K562 (cell line): ENCODE measurements at regions not wholly inside any gene's neighbourhood (a gene's known extent, or its start where the extent isn't known, plus 50 kb on each side); places are given as distances from the start of the nearest gene placed in this dataset.

ENCODE experiments used
- ATAC-seq: fragments of 200-7000 bp; cut with Tn5 transposase; 3 replicates; pipeline ENCODE4 v1.9.1; 2020; ENCODE audit warnings: moderate library complexity
- BruUV-seq: library from RNA; stranded (reverse); fragments of 400-500 nt; replicated peaks from 2 replicates; lab custom pipeline; 2021; lab: Mats Ljungman, UMichigan
- CTCF ChIA-PET: fragments of 300-600 bp; formaldehyde crosslinking; extraction: SDS; loops from one replicate; lab custom pipeline; 2021; ENCODE audit warnings: low intra/inter-chr PET ratio; lab: Yijun Ruan, JAX
- POLR2A ChIA-PET: fragments of 300-600, 350-650 bp; sonication (Branson Sonifier 250); formaldehyde crosslinking; extraction: SDS; loops from one replicate; lab custom pipeline; 2021; ENCODE audit warnings: antibody characterized with exemption, inconsistent platforms; lab: Yijun Ruan, JAX
- DNase-seq, 4 experiments: peaks; one replicate each; pipeline versions ENCODE4 v3.0.0 to v3.0.0-alpha.2; 2011 to 2018; ENCODE audit warnings: low spot score in 3 of 4, mixed read lengths in 3 of 4; ENCODE audit errors: extremely low read depth in 1 of 4
- FAIRE-seq: peaks from 2 replicates; lab custom pipeline; 2011; peaks lifted over from hg19 to GRCh38; lab: Jason Lieb, UNC
- H2AFZ ChIP-seq: 2 replicates; pipeline ENCODE4 v1.6.0; 2011; ENCODE audit warnings: low read depth, low read length, control low read depth, inconsistent platforms
- H3K27ac ChIP-seq: fragments of 200-600 bp; 3 replicates; pipeline ENCODE4 v1.8.0; 2011; ENCODE audit warnings: low read depth, mild to moderate bottlenecking, control low read depth, inconsistent platforms, low read length, moderate library complexity, mixed read lengths; ENCODE audit errors: extremely low read depth
- H3K27me3 ChIP-seq, 2 experiments: fragments of 300-600 bp in 1 of 2; 2 replicates in 1 of 2; 3 replicates in 1 of 2; pipeline versions ENCODE4 v1.6.0 to v1.8.0; 2011; ENCODE audit warnings: inconsistent platforms in 2 of 2, low read length in 2 of 2, mild to moderate bottlenecking in 1 of 2, mixed read lengths in 1 of 2, moderate library complexity in 1 of 2; ENCODE audit not compliant: control insufficient read depth in 2 of 2, insufficient read depth in 2 of 2
- H3K36me3 ChIP-seq: fragments of 300-600 bp; 3 replicates; pipeline ENCODE4 v1.8.0; 2011; ENCODE audit warnings: mild to moderate bottlenecking, low read length, inconsistent platforms; ENCODE audit not compliant: control insufficient read depth, insufficient read depth
- H3K4me1 ChIP-seq, 2 experiments: fragments of 200-600 bp in 1 of 2; replicated peaks in 1 of 2; 2 replicates in 1 of 2; 3 replicates in 1 of 2; pipeline versions ENCODE4 v1.5.1 to v1.8.0; 2011; ENCODE audit warnings: inconsistent platforms in 2 of 2, low read length in 2 of 2, mild to moderate bottlenecking in 1 of 2, mixed read lengths in 1 of 2, moderate library complexity in 1 of 2; ENCODE audit not compliant: control insufficient read depth in 2 of 2, insufficient read depth in 2 of 2
- H3K4me2 ChIP-seq: 2 replicates; pipeline ENCODE4 v1.6.1; 2011; ENCODE audit warnings: low read length, control low read depth, inconsistent platforms, mixed read lengths; ENCODE audit not compliant: insufficient read depth
- H3K4me3 ChIP-seq: fragments of 200-600 bp; sonication (generic), shearing (Covaris generic); 2 replicates; pipeline ENCODE4 v1.5.1; 2016; ENCODE audit warnings: control low read depth, inconsistent platforms
- H3K79me2 ChIP-seq: fragments of 200-600 bp; 3 replicates; pipeline ENCODE4 v1.8.0; 2011; ENCODE audit warnings: low read length, inconsistent platforms; ENCODE audit not compliant: control insufficient read depth, insufficient read depth
- H3K9ac ChIP-seq, 2 experiments: 2 replicates each; pipeline versions ENCODE4 v1.6.0 to v1.6.1; 2011; ENCODE audit warnings: low read depth in 2 of 2, low read length in 2 of 2, control low read depth in 1 of 2, inconsistent platforms in 1 of 2, mild to moderate bottlenecking in 1 of 2, mixed read lengths in 1 of 2; ENCODE audit not compliant: insufficient read depth in 1 of 2
- H3K9me1 ChIP-seq: one replicate; pipeline ENCODE4 v1.6.0; 2011; ENCODE audit warnings: inconsistent platforms, mild to moderate bottlenecking, low read length, moderate library complexity; ENCODE audit not compliant: control insufficient read depth, insufficient read depth
- H3K9me3 ChIP-seq: replicated peaks from 2 replicates; pipeline ENCODE4 v1.5.1; 2011; ENCODE audit warnings: low read depth, low read length, inconsistent platforms; ENCODE audit not compliant: control insufficient read depth, insufficient read depth
- H4K20me1 ChIP-seq: replicated peaks from 2 replicates; pipeline ENCODE4 v1.6.1; 2011; ENCODE audit warnings: low read length, inconsistent platforms, mixed read lengths; ENCODE audit not compliant: control insufficient read depth, insufficient read depth
- CCAR2 ChIP-seq: fragments of 200-400 bp; formaldehyde crosslinking; IDR thresholded peaks from 2 replicates; pipeline ENCODE4 v1.6.1; 2017; ENCODE audit warnings: mild to moderate bottlenecking, low read depth, low read length
- DACH1 ChIP-seq: fragments of 450-650 bp; IDR thresholded peaks from 2 replicates; pipeline ENCODE4 v1.6.1; 2018; ENCODE audit not compliant: partially characterized antibody
- EGR1 ChIP-seq: fragments of 450-650 bp; conservative IDR thresholded peaks from 2 replicates; pipeline ENCODE4 v1.6.1; 2017; ENCODE audit warnings: mild to moderate bottlenecking
- ELF1 ChIP-seq: fragments of 200-800 bp; sonication (Bioruptor generic); IDR thresholded peaks from 2 replicates; pipeline ENCODE4 v1.6.1; 2016; ENCODE audit warnings: missing genetic modification characterization, missing compliant biosample characterization
- EP300 ChIP-seq: IDR thresholded peaks from 2 replicates; pipeline ENCODE4 v1.6.1; 2012; ENCODE audit warnings: low read length, improper control_type of control experiment
- FOXK1 ChIP-seq: sonication (generic); formaldehyde crosslinking; IDR thresholded peaks from 2 replicates; pipeline ENCODE4 v1.8.0; 2022; ENCODE audit warnings: missing genetic modification reagents, mild to moderate bottlenecking, borderline replicate concordance
- JUNB ChIP-seq: fragments of 450-650 bp; formaldehyde crosslinking; conservative IDR thresholded peaks from 2 replicates; pipeline ENCODE4 v1.4.0; 2020; ENCODE audit warnings: mild to moderate bottlenecking
- L3MBTL2 ChIP-seq: fragments of 450-650 bp; IDR thresholded peaks from 2 replicates; pipeline ENCODE4 v1.6.1; 2016; ENCODE audit warnings: mild to moderate bottlenecking, moderate library complexity
- MTA2 ChIP-seq: fragments of 450-650 bp; IDR thresholded peaks from 2 replicates; pipeline ENCODE4 v1.6.1; 2016; ENCODE audit warnings: low read depth
- PHTF2 ChIP-seq: fragments of 250-450 bp; sonication (Bioruptor Pico); IDR thresholded peaks from 2 replicates; pipeline ENCODE4 v1.5.0; 2021; ENCODE audit warnings: mild to moderate bottlenecking
- POLR2H ChIP-seq: IDR thresholded peaks from 2 replicates; pipeline ENCODE4 v1.6.1; 2016; ENCODE audit warnings: missing genetic modification characterization, low read depth, mild to moderate bottlenecking, control low read depth, missing compliant biosample characterization, moderate library complexity
- RB1 ChIP-seq: fragments of 450-650 bp; IDR thresholded peaks from 2 replicates; pipeline ENCODE4 v1.6.1; 2017; ENCODE audit warnings: low read depth, mild to moderate bottlenecking
- RBM34 ChIP-seq: fragments of 200-400 bp; formaldehyde crosslinking; IDR thresholded peaks from 2 replicates; pipeline ENCODE4 v1.6.1; 2018; ENCODE audit warnings: low read length, borderline replicate concordance; ENCODE audit not compliant: insufficient read depth
- SMARCC2 ChIP-seq: fragments of 450-650 bp; IDR thresholded peaks from 2 replicates; pipeline ENCODE4 v1.6.1; 2017; ENCODE audit warnings: antibody characterized with exemption, moderate library complexity, mild to moderate bottlenecking, low read depth
- ZBTB1 ChIP-seq: sonication (generic); formaldehyde crosslinking; IDR thresholded peaks from 2 replicates; pipeline ENCODE4 v1.8.1; 2023; ENCODE audit warnings: missing genetic modification reagents, low read depth, mild to moderate bottlenecking, borderline replicate concordance
- ZNF212 ChIP-seq: fragments of 450-650 bp; formaldehyde crosslinking; IDR thresholded peaks from 2 replicates; pipeline ENCODE4 v1.4.0; 2020; ENCODE audit warnings: mild to moderate bottlenecking
- ZNF511 ChIP-seq: sonication (generic); formaldehyde crosslinking; IDR thresholded peaks from 2 replicates; pipeline ENCODE4 v1.8.0; 2022; ENCODE audit warnings: mild to moderate bottlenecking, missing genetic modification reagents
- ZNF740 ChIP-seq, 3 experiments: fragments of 200-800 bp in 1 of 3; sonication (Bioruptor generic) in 1 of 3; sonication (generic) in 1 of 3; formaldehyde crosslinking in 1 of 3; IDR thresholded peaks; 2 replicates each; pipeline versions ENCODE4 v1.6.1 to v1.8.0; 2016 to 2022; ENCODE audit warnings: mild to moderate bottlenecking in 2 of 3, missing compliant biosample characterization in 2 of 3, missing genetic modification characterization in 2 of 3, missing genetic modification reagents in 1 of 3
- WGBS: fragments of 100-300 bp; shearing (Covaris generic); methylation state at CpG from one replicate; pipeline ENCODE4 v1.1.6; 2016; ENCODE audit warnings: low coverage, mixed read lengths; ENCODE audit not compliant: insufficient coverage; ENCODE audit errors: missing lambda C conversion rate; 5-methylcytosine and 5-hydroxymethylcytosine counted together
- in situ Hi-C: fragments of 300-500 bp; cut with MboI; formaldehyde crosslinking; loops from 4 replicates; pipeline ENCODE4 v1.15.0; 2018; ENCODE audit warnings: inconsistent platforms, mixed read lengths
- intact Hi-C: fragments of 100-400 bp; cut with micrococcal nuclease; formaldehyde crosslinking; loops from 2 replicates; pipeline ENCODE4 v1.14.2; 2022
- TF ChIP-seq, protein P1 (sequence below): sonication (generic); formaldehyde crosslinking; IDR thresholded peaks from 2 replicates; pipeline ENCODE4 v1.8.0; 2023; ENCODE audit warnings: mild to moderate bottlenecking, missing genetic modification reagents

DNA sequence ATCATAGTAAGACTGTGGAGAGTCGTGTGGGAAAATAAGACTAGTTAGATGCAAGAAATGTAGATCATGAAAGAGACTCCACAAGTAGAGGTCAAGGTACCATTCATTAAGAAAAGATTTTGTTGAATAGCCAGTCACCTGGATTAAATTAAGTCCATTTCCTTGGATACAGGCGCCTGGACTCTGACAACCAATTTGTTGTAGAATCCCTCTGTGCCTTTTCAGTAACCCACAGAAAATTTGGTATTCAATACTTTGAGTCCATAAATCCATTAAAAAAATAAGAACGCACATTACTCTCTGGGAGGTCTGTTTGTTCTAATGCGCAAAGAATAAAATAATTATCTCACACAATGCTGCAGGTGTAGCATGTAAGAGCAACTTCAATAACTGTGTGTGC is 469.4 kb downstream of the KLF12 start:
- TF ChIP-seq L3MBTL2: no peak
- TF ChIP-seq MTA2: no peak
- TF ChIP-seq, protein P1, sequence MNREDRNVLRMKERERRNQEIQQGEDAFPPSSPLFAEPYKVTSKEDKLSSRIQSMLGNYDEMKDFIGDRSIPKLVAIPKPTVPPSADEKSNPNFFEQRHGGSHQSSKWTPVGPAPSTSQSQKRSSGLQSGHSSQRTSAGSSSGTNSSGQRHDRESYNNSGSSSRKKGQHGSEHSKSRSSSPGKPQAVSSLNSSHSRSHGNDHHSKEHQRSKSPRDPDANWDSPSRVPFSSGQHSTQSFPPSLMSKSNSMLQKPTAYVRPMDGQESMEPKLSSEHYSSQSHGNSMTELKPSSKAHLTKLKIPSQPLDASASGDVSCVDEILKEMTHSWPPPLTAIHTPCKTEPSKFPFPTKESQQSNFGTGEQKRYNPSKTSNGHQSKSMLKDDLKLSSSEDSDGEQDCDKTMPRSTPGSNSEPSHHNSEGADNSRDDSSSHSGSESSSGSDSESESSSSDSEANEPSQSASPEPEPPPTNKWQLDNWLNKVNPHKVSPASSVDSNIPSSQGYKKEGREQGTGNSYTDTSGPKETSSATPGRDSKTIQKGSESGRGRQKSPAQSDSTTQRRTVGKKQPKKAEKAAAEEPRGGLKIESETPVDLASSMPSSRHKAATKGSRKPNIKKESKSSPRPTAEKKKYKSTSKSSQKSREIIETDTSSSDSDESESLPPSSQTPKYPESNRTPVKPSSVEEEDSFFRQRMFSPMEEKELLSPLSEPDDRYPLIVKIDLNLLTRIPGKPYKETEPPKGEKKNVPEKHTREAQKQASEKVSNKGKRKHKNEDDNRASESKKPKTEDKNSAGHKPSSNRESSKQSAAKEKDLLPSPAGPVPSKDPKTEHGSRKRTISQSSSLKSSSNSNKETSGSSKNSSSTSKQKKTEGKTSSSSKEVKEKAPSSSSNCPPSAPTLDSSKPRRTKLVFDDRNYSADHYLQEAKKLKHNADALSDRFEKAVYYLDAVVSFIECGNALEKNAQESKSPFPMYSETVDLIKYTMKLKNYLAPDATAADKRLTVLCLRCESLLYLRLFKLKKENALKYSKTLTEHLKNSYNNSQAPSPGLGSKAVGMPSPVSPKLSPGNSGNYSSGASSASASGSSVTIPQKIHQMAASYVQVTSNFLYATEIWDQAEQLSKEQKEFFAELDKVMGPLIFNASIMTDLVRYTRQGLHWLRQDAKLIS (CRISPR knock-in tag): no peak
- no peak for TF ChIP-seq CCAR2
- TF ChIP-seq EP300: no peak
- TF ChIP-seq PHTF2: no peak
- TF ChIP-seq RB1: no peak
- no peak for TF ChIP-seq SMARCC2
- no peak for TF ChIP-seq ZNF511 (CRISPR knock-in tag)
- TF ChIP-seq RBM34: no peak
- no peak for TF ChIP-seq ZNF212 (CRISPR knock-in tag)
- TF ChIP-seq JUNB (CRISPR knock-in tag): no peak
- TF ChIP-seq ZNF740 (CRISPR knock-in tag; IDR thresholded peaks at IDR 0.05): no peak
- no peak for TF ChIP-seq ZNF740 (tag; IDR thresholded peaks at IDR 0.05)
- no peak for TF ChIP-seq ZBTB1 (CRISPR knock-in tag)
- TF ChIP-seq DACH1: no peak
- TF ChIP-seq FOXK1 (CRISPR knock-in tag): no peak
- TF ChIP-seq POLR2H: no peak
- no peak for TF ChIP-seq EGR1
- no peak for TF ChIP-seq ELF1 (tag)
- Histone ChIP-seq H3K9me3 (no peaks in the 10 kb centered on the region), H4K20me1 (no peaks in the 10 kb centered on the region), H3K79me2 (no peaks in the 10 kb centered on the region), H3K9ac (no peak overlapping the region), H2AFZ (no peak overlapping the region), H3K27me3 (peaks cover 0 to 9% of the 10 kb centered on the region in 2 experiments; a peak in 1 of 5 replicates), H3K9me1 (no peaks in the 10 kb centered on the region), H3K27ac (no peak overlapping the region), H3K4me2 (no peak overlapping the region), H3K4me3 (no peak overlapping the region), H3K4me1 (no peaks in the 10 kb centered on the region; a peak in 1 of 5 replicates), H3K36me3 (no peaks in the 10 kb centered on the region)
- no peak for ATAC-seq
- no TSS peak for BruUV-seq
- ChIA-PET POLR2A (interaction anchor here (1.3 kb wide), 1 partner anchor 11 kb away, joined by 3 read pairs; no protein-coding TSS in a partner anchor), CTCF (no interaction called here)
- no peak for DNase-seq
- WGBS: 0% methylated on average over 4 of the region's 4 CpGs
- in situ Hi-C loops (no loop called here), intact Hi-C loops (no loop called here)
- FAIRE-seq: no peak
